Right atrium auricular region (tissue), 2 donors: ENCODE measurements at regions not wholly inside any gene's neighbourhood (a gene's known extent, or its start where the extent isn't known, plus 50 kb on each side); places are given as distances from the start of the nearest gene placed in this dataset.

Source experiments
- DNase-seq: peaks from one replicate; pipeline ENCODE4 v3.0.0-alpha.2; 2019; ENCODE audit warnings: low spot score
- H3K27ac ChIP-seq, 2 donors: fragments of 200-600 bp; sonication (generic); 1 replicate in 1 of 2; 2 replicates in 1 of 2; pipeline ENCODE4 v1.5.1; 2016 to 2019
- H3K27me3 ChIP-seq, 2 donors: fragments of 200-600 bp; sonication (generic); one replicate each; pipeline versions ENCODE4 v1.5.1 to v1.6.0; 2017 to 2019
- H3K36me3 ChIP-seq: fragments of 200-600 bp; sonication (generic); one replicate; pipeline ENCODE4 v1.5.1; 2016
- H3K4me1 ChIP-seq, 2 donors: fragments of 200-600 bp; sonication (generic); one replicate each; pipeline versions ENCODE4 v1.5.1 to v1.6.0; 2017 to 2019
- H3K4me3 ChIP-seq, 2 donors: fragments of 200-600 bp; sonication (generic); 1 replicate in 1 of 2; 2 replicates in 1 of 2; pipeline ENCODE4 v1.5.1; 2017 to 2019; ENCODE audit warnings: mild to moderate bottlenecking in 1 of 2, moderate library complexity in 1 of 2
- H3K9me3 ChIP-seq, 2 donors: fragments of 200-600 bp; sonication (generic); one replicate each; pipeline ENCODE4 v1.5.1; 2019
- TF ChIP-seq, protein P1 (sequence below), 2 donors: fragments of 200-600 bp; sonication (generic); IDR thresholded peaks; one replicate each; pipeline ENCODE4 v1.5.1; 2019; ENCODE audit warnings: antibody characterized with exemption in 2 of 2

DNA sequence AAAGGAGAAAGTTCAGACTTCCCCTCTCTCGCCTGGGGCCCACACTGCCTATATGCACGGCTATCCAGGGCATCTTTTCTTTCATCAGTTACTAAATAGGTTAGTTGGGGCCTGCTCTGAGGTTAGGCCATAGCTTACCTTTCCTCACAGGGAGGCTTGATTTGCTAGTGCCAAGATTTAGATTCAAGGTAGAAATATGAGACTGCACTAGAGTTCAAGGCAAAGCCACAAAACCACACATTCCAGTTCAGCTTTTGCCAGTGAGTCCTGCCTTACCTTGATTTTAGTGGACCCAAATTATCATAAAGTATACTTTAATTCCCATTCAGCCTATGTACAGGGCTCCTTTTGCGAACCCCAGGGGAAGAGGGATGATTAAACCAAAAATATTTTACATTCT lies 762.8 kb downstream of the PDHA2 start:
- H3K27me3 ChIP-seq, result no peaks in the 10 kb centered on the region
- H3K36me3 ChIP-seq, result no peaks in the 10 kb centered on the region
- no peak overlapping the region for H3K27ac ChIP-seq
- no peak overlapping the region for H3K4me3 ChIP-seq
- TF ChIP-seq, protein P1, sequence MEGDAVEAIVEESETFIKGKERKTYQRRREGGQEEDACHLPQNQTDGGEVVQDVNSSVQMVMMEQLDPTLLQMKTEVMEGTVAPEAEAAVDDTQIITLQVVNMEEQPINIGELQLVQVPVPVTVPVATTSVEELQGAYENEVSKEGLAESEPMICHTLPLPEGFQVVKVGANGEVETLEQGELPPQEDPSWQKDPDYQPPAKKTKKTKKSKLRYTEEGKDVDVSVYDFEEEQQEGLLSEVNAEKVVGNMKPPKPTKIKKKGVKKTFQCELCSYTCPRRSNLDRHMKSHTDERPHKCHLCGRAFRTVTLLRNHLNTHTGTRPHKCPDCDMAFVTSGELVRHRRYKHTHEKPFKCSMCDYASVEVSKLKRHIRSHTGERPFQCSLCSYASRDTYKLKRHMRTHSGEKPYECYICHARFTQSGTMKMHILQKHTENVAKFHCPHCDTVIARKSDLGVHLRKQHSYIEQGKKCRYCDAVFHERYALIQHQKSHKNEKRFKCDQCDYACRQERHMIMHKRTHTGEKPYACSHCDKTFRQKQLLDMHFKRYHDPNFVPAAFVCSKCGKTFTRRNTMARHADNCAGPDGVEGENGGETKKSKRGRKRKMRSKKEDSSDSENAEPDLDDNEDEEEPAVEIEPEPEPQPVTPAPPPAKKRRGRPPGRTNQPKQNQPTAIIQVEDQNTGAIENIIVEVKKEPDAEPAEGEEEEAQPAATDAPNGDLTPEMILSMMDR (IDR thresholded peaks at IDR 0.05), result no peak
- no peak for DNase-seq
- H3K4me1 ChIP-seq, result no peaks in the 10 kb centered on the region
- no peaks in the 10 kb centered on the region for H3K9me3 ChIP-seq

DNA sequence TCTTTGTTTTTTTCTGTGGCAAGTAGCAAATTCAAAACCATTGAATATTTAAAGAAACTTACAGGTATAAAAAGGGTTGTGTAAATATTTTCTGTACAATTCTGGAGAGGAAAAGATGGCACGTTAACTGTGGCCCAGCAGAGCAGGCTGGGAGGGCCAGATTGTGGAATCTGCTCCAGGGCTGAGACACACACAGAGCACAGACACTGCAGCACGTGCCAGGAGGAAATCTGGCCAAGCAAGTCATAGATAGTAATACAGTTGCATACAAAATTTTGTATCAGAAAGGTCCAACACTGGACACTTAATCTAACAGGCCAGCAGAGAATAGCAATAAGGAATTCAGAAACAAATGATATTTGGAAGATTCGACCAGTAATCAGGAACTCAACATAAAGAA lies 763.7 kb downstream of the PDHA2 start:
- Histone ChIP-seq H3K36me3 (no peaks in the 10 kb centered on the region), H3K4me3 (no peak overlapping the region), H3K27ac (no peak overlapping the region), H3K4me1 (no peaks in the 10 kb centered on the region), H3K27me3 (no peaks in the 10 kb centered on the region), H3K9me3 (no peaks in the 10 kb centered on the region)
- TF ChIP-seq, protein P1 (IDR thresholded peaks at IDR 0.05), result no peak
- no peak for DNase-seq

DNA sequence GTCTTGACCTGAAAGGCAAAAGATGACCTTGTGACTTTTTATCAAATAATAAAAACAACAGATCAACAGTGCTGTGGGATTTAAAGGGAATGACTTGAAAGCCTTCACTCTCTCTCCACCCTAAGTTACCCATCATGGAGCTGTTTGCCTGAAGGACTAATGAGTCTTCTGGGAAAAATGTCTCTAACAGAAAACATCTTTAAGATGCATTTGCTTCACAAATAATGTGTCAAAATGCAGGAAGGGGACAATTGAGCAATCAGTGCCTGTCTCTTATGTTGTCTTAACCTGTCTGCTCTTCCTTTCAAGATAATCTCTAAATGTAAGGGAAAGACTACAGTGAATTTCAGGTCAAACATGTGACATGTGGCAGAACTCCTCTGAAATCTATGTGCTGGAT lies 766.6 kb downstream of the PDHA2 start:
- Histone ChIP-seq H3K4me3 (no peak overlapping the region), H3K36me3 (no peaks in the 10 kb centered on the region), H3K27me3 (no peaks in the 10 kb centered on the region), H3K27ac (no peak overlapping the region), H3K9me3 (no peaks in the 10 kb centered on the region), H3K4me1 (no peaks in the 10 kb centered on the region)
- TF ChIP-seq, protein P1 (IDR thresholded peaks at IDR 0.05), result no peak
- no peak for DNase-seq

DNA sequence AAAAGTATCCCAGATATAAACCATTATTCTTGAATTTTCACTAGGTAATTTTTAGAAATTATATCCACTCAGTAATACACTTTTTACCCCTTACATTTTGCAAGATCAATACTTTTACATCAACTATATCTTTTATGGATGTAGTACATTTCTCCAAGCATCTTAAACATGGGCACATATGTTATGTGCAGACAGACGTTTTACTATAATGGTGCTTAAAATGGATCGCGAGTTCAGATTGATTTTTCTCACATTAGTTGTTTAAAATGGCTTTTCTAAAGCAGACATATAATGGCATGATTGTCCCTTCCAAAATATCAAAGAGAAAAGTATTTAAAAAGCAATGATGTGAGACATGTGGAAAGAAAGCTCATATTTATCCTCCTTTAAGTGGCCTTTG lies 786.1 kb downstream of the PDHA2 start:
- Histone ChIP-seq H3K36me3 (no peaks in the 10 kb centered on the region), H3K27ac (no peak overlapping the region), H3K4me3 (no peak overlapping the region), H3K27me3 (no peaks in the 10 kb centered on the region), H3K9me3 (no peaks in the 10 kb centered on the region), H3K4me1 (no peaks in the 10 kb centered on the region)
- no peak for DNase-seq
- TF ChIP-seq, protein P1 (IDR thresholded peaks at IDR 0.05), result no peak

DNA sequence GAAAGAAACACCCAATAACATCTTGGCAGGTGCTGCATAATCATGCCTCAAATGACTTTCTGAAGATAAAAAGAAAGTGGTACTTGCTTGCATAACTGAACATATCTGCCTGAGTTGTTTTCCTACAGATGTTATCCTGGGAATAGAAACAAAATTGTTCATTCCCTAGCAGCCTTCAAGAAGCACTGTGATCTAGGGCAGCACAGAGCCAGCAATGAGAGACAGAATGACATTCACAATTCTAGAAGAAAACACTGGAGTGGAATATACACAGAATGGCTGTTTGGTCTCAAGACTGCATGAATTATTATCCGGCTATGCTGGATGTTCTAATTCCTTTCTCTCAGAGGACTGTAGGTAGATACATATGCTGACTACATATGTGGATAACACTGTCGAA lies 790.9 kb downstream of the PDHA2 start:
- H3K36me3 ChIP-seq, result no peaks in the 10 kb centered on the region
- H3K9me3 ChIP-seq, result no peaks in the 10 kb centered on the region
- no peaks in the 10 kb centered on the region for H3K27me3 ChIP-seq
- no peak for DNase-seq
- TF ChIP-seq, protein P1 (IDR thresholded peaks at IDR 0.05), result no peak
- no peak overlapping the region for H3K27ac ChIP-seq
- no peak overlapping the region for H3K4me3 ChIP-seq
- H3K4me1 ChIP-seq, result no peaks in the 10 kb centered on the region

DNA sequence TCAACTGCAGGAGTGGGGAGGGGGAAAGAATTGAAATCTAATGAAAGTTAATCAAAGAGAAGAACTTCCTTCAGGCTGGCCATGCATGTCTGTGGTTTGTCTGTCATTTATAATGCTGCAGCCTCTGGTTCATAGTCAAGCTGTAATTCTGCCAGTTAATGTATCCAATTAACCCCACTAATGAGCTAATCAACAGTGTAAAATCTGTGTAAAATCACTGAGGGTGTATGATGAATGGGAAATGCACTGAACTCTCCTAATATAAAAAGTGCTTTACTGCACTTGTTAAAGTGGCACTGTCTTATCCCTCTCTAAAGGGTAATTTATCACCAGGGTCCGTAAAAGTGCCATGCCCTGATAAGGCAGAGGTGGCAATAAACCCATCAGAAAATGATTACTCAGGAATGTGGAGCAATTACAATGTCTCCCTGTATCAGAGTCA lies 798.1 kb downstream of the PDHA2 start:
- no peaks in the 10 kb centered on the region for H3K4me1 ChIP-seq
- H3K27me3 ChIP-seq, result no peaks in the 10 kb centered on the region
- no peaks in the 10 kb centered on the region for H3K36me3 ChIP-seq
- H3K9me3 ChIP-seq, result no peaks in the 10 kb centered on the region
- TF ChIP-seq, protein P1 (IDR thresholded peaks at IDR 0.05), result no peak
- H3K4me3 ChIP-seq, result no peak overlapping the region
- no peak overlapping the region for H3K27ac ChIP-seq
- no peak for DNase-seq
